H1 (cell line): ENCODE measurements at regions not wholly inside any gene's neighbourhood (a gene's known extent, or its start where the extent isn't known, plus 50 kb on each side); places are given as distances from the start of the nearest gene placed in this dataset.

ENCODE experiments used
- CTCF ChIA-PET: fragments of 300-600 bp; sonication (Branson Sonifier 250); formaldehyde crosslinking; loops from one replicate; lab custom pipeline; 2021; ENCODE audit not compliant: partially characterized antibody; lab: Charles Lee
- POLR2A ChIA-PET: fragments of 300-600 bp; sonication (Branson Sonifier 250); formaldehyde crosslinking; loops from one replicate; lab custom pipeline; 2021; ENCODE audit warnings: inconsistent platforms; ENCODE audit not compliant: partially characterized antibody; lab: Charles Lee
- DNase-seq, 2 experiments: peaks; one replicate each; pipeline versions ENCODE4 v3.0.0 to v3.0.0-alpha.2; 2010 to 2022; ENCODE audit warnings: low spot score in 2 of 2, low read depth in 1 of 2, mixed read lengths in 1 of 2
- FAIRE-seq: peaks from 2 replicates; lab custom pipeline; 2011; peaks lifted over from hg19 to GRCh38; lab: Jason Lieb, UNC
- H2AFZ ChIP-seq: 2 replicates; pipeline ENCODE4 v1.8.1; 2012; ENCODE audit warnings: low read length, inconsistent platforms
- H2AK5ac ChIP-seq: 2 replicates; pipeline ENCODE4 v1.6.1; 2013; ENCODE audit warnings: low read depth, low read length
- H2BK120ac ChIP-seq: replicated peaks from 2 replicates; pipeline ENCODE3; 2013; ENCODE audit warnings: low read depth, low read length, inconsistent platforms
- H2BK12ac ChIP-seq: 2 replicates; pipeline ENCODE4 v1.6.1; 2013; ENCODE audit warnings: low read depth, low read length
- H2BK15ac ChIP-seq: 2 replicates; pipeline ENCODE4 v1.6.1; 2013; ENCODE audit warnings: low read length
- H2BK20ac ChIP-seq: 2 replicates; pipeline ENCODE4 v1.6.1; 2013; ENCODE audit warnings: low read length
- H2BK5ac ChIP-seq: 2 replicates; pipeline ENCODE4 v1.6.1; 2013; ENCODE audit warnings: low read depth, low read length
- H3K14ac ChIP-seq: 2 replicates; pipeline ENCODE4 v1.6.1; 2013; ENCODE audit warnings: inconsistent platforms; ENCODE audit not compliant: insufficient read length
- H3K18ac ChIP-seq: 2 replicates; pipeline ENCODE4 v1.6.1; 2013; ENCODE audit warnings: low read length; ENCODE audit errors: extremely low read depth
- H3K23ac ChIP-seq: 2 replicates; pipeline ENCODE4 v1.6.1; 2013; ENCODE audit warnings: inconsistent platforms; ENCODE audit not compliant: insufficient read length
- H3K23me2 ChIP-seq: 2 replicates; pipeline ENCODE4 v1.6.1; 2013; ENCODE audit warnings: low read depth, low read length
- H3K27ac ChIP-seq: 2 replicates; pipeline ENCODE4 v1.6.1; 2011; ENCODE audit warnings: low read depth, low read length, inconsistent platforms
- H3K27me3 ChIP-seq, 4 experiments: replicated peaks in 1 of 4; 1 replicate in 1 of 4; 2 replicates in 3 of 4; pipeline versions ENCODE4 v1.6.1 to v1.8.1; 2011 to 2013; ENCODE audit warnings: low read length in 3 of 4, mild to moderate bottlenecking in 3 of 4, inconsistent platforms in 2 of 4, mixed read lengths in 2 of 4, moderate library complexity in 1 of 4; ENCODE audit not compliant: control insufficient read depth in 3 of 4, insufficient read depth in 3 of 4; ENCODE audit errors: extremely low read depth in 1 of 4
- H3K36me3 ChIP-seq, 4 experiments: 2 replicates each; pipeline versions ENCODE4 v1.6.1 to v1.8.1; 2011 to 2013; ENCODE audit warnings: mild to moderate bottlenecking in 4 of 4, low read length in 3 of 4, moderate library complexity in 2 of 4, control low read depth in 1 of 4, inconsistent platforms in 1 of 4; ENCODE audit not compliant: insufficient read depth in 4 of 4, control insufficient read depth in 2 of 4
- H3K4ac ChIP-seq: replicated peaks from 2 replicates; pipeline ENCODE3; 2013; ENCODE audit warnings: low read length, low read depth, mixed read lengths, inconsistent platforms; ENCODE audit not compliant: insufficient read length
- H3K4me1 ChIP-seq, 4 experiments: replicated peaks in 1 of 4; 1 replicate in 1 of 4; 2 replicates in 3 of 4; pipeline versions ENCODE4 v1.6.1 to v1.8.1; 2011 to 2013; ENCODE audit warnings: low read length in 3 of 4, inconsistent platforms in 2 of 4, mixed read lengths in 1 of 4; ENCODE audit not compliant: insufficient read depth in 4 of 4, control insufficient read depth in 3 of 4
- H3K4me2 ChIP-seq, 2 experiments: 2 replicates each; pipeline versions ENCODE4 v1.6.1 to v1.8.1; 2011 to 2013; ENCODE audit warnings: low read depth in 2 of 2, low read length in 2 of 2, control low read depth in 1 of 2, inconsistent platforms in 1 of 2, mild to moderate bottlenecking in 1 of 2; ENCODE audit not compliant: insufficient read depth in 1 of 2
- H3K4me3 ChIP-seq, 4 experiments: fragments of 200-600, 300-600 bp in 1 of 4; sonication (generic), shearing (Covaris generic), sonication (Bioruptor Twin) in 1 of 4; 2 replicates each; pipeline versions ENCODE4 v1.5.1 to v1.8.1; 2011 to 2016; ENCODE audit warnings: low read length in 4 of 4, low read depth in 3 of 4, control low read depth in 2 of 4, inconsistent platforms in 2 of 4, mild to moderate bottlenecking in 2 of 4, mixed read lengths in 1 of 4, moderate library complexity in 1 of 4; ENCODE audit not compliant: insufficient read depth in 2 of 4; ENCODE audit errors: extremely low read depth in 1 of 4
- H3K56ac ChIP-seq: replicated peaks from 2 replicates; pipeline ENCODE3; 2013; ENCODE audit warnings: low read depth, mild to moderate bottlenecking, mixed read lengths, low read length, inconsistent platforms; ENCODE audit not compliant: insufficient read length
- H3K79me1 ChIP-seq: 2 replicates; pipeline ENCODE4 v1.6.1; 2013; ENCODE audit warnings: low read depth, low read length, control low read depth
- H3K79me2 ChIP-seq, 2 experiments: 2 replicates each; pipeline versions ENCODE4 v1.6.1 to v1.8.1; 2012 to 2013; ENCODE audit warnings: low read length in 2 of 2, mild to moderate bottlenecking in 2 of 2, inconsistent platforms in 1 of 2; ENCODE audit not compliant: insufficient read depth in 2 of 2, control insufficient read depth in 1 of 2
- H3K9ac ChIP-seq, 4 experiments: replicated peaks in 1 of 4; 1 replicate in 1 of 4; 2 replicates in 3 of 4; pipeline versions ENCODE4 v1.6.1 to v1.8.1; 2011 to 2013; ENCODE audit warnings: low read depth in 3 of 4, low read length in 3 of 4, control low read depth in 2 of 4, mild to moderate bottlenecking in 2 of 4, moderate library complexity in 2 of 4, inconsistent platforms in 1 of 4; ENCODE audit errors: extremely low read depth in 1 of 4
- H3K9me3 ChIP-seq, 2 experiments: 2 replicates each; pipeline versions ENCODE4 v1.6.1 to v1.8.1; 2012 to 2013; ENCODE audit warnings: mild to moderate bottlenecking in 2 of 2, moderate library complexity in 2 of 2, control low read depth in 1 of 2, inconsistent platforms in 1 of 2, low read depth in 1 of 2, low read length in 1 of 2, mixed read lengths in 1 of 2; ENCODE audit not compliant: insufficient read depth in 2 of 2
- H4K20me1 ChIP-seq, 2 experiments: replicated peaks in 1 of 2; 2 replicates each; pipeline versions ENCODE3 to v1.8.1; 2011 to 2013; ENCODE audit warnings: inconsistent platforms in 2 of 2, low read length in 2 of 2, mild to moderate bottlenecking in 1 of 2; ENCODE audit not compliant: insufficient read depth in 2 of 2, control insufficient read depth in 1 of 2
- H4K5ac ChIP-seq: 2 replicates; pipeline ENCODE4 v1.6.1; 2013; ENCODE audit warnings: low read length, low read depth, mixed read lengths, inconsistent platforms; ENCODE audit not compliant: insufficient read length
- H4K8ac ChIP-seq: 2 replicates; pipeline ENCODE4 v1.8.0; 2013; ENCODE audit warnings: mild to moderate bottlenecking, moderate library complexity, low read length, inconsistent platforms; ENCODE audit not compliant: insufficient read depth; ENCODE audit errors: extremely low read depth
- H4K91ac ChIP-seq: replicated peaks from 2 replicates; pipeline ENCODE3; 2013; ENCODE audit warnings: low read length, mixed read lengths, inconsistent platforms; ENCODE audit not compliant: insufficient read length
- CHD1 ChIP-seq: IDR thresholded peaks from 2 replicates; pipeline ENCODE4 v1.6.1; 2012; ENCODE audit warnings: low read depth, low read length, improper control_type of control experiment
- CTBP2 ChIP-seq: IDR thresholded peaks from 2 replicates; pipeline ENCODE4 v1.7.0; 2011; ENCODE audit warnings: borderline replicate concordance, mild to moderate bottlenecking, moderate library complexity, mixed read lengths, low read length; ENCODE audit not compliant: insufficient read depth, insufficient read length
- EGR1 ChIP-seq: IDR thresholded peaks from 2 replicates; pipeline ENCODE4 v1.6.1; 2011; ENCODE audit warnings: low read depth, low read length, borderline replicate concordance
- KDM4A ChIP-seq: IDR thresholded peaks from one replicate; pipeline ENCODE4 v1.7.1; 2012; ENCODE audit warnings: low read depth, mild to moderate bottlenecking, moderate library complexity, low read length, inconsistent platforms; ENCODE audit not compliant: severe bottlenecking
- NRF1 ChIP-seq: IDR thresholded peaks from 2 replicates; pipeline ENCODE4 v1.6.1; 2011; ENCODE audit warnings: mild to moderate bottlenecking, low read depth, low read length, improper control_type of control experiment
- POLR2AphosphoS5 ChIP-seq: IDR thresholded peaks from 2 replicates; pipeline ENCODE4 v1.6.1; 2011; ENCODE audit warnings: low read depth, low read length
- TBP ChIP-seq: IDR thresholded peaks from 2 replicates; pipeline ENCODE4 v1.6.1; 2011; ENCODE audit warnings: low read depth, low read length, improper control_type of control experiment
- WGBS, 2 experiments: shearing (Covaris generic) in 1 of 2; methylation state at CpG; one replicate each; pipeline versions ENCODE4 v1.1.6 to v1.1.7; 2013 to 2015; ENCODE audit warnings: low lambda C conversion rate in 2 of 2, mixed read lengths in 2 of 2, inconsistent platforms in 1 of 2, low coverage in 1 of 2, missing lambda C conversion rate in 1 of 2; ENCODE audit not compliant: insufficient replicate concordance in 2 of 2, insufficient coverage in 1 of 2, insufficient read length in 1 of 2; ENCODE audit errors: extremely low coverage in 1 of 2, missing lambda C conversion rate in 1 of 2; 5-methylcytosine and 5-hydroxymethylcytosine counted together
- TF ChIP-seq, protein P1 (sequence below), 3 experiments: IDR thresholded peaks; 1 replicate in 2 of 3; 2 replicates in 1 of 3; pipeline versions ENCODE4 v1.5.1 to v1.6.1; 2011; ENCODE audit warnings: low read length in 3 of 3, mild to moderate bottlenecking in 3 of 3, inconsistent platforms in 2 of 3, low read depth in 1 of 3, moderate library complexity in 1 of 3; ENCODE audit not compliant: insufficient read depth in 1 of 3; ENCODE audit errors: control extremely low read depth in 1 of 3

DNA sequence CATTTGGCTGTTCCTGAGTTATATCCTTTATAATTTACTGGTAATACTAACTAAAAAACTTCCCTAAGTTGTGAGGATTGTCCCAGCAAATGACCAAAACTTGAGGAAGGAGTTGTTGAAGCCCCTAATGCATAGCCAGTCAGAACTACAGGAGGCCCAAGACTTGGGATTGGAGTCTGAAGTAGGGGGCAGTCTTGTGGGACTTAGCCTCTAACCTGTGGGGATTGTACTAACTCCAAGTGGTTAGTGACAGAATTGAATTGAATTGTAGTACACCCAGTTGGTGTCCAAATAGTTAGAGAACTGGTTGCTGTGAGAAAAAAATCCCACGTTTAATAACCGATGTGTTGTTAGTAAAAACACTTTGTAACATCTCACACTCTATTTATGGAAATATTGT, 1506.3 kb downstream of the ADGRL3 start:
- no peaks in the 10 kb centered on the region for H3K23me2 ChIP-seq
- H3K79me2 ChIP-seq = no peaks in the 10 kb centered on the region
- H3K4me1 ChIP-seq = no peaks in the 10 kb centered on the region
- no peak overlapping the region for H3K4me2 ChIP-seq
- H3K27me3 ChIP-seq = no peaks in the 10 kb centered on the region
- no peak overlapping the region for H4K5ac ChIP-seq
- no peak overlapping the region for H4K8ac ChIP-seq
- H3K36me3 ChIP-seq = no peaks in the 10 kb centered on the region
- DNase-seq (no peak), FAIRE-seq (no peak)
- no peak overlapping the region for H3K27ac ChIP-seq
- H2AK5ac ChIP-seq = no peak overlapping the region
- no peak overlapping the region for H3K4me3 ChIP-seq
- no peak overlapping the region for H3K14ac ChIP-seq
- H2BK120ac ChIP-seq = no peak overlapping the region
- H3K56ac ChIP-seq = no peak overlapping the region
- no peaks in the 10 kb centered on the region for H3K9me3 ChIP-seq
- TF ChIP-seq CHD1 (no peak), CTBP2 (no peak), NRF1 (no peak), EGR1 (no peak), KDM4A (no peak), TBP (no peak), POLR2AphosphoS5 (no peak)
- TF ChIP-seq, protein P1, sequence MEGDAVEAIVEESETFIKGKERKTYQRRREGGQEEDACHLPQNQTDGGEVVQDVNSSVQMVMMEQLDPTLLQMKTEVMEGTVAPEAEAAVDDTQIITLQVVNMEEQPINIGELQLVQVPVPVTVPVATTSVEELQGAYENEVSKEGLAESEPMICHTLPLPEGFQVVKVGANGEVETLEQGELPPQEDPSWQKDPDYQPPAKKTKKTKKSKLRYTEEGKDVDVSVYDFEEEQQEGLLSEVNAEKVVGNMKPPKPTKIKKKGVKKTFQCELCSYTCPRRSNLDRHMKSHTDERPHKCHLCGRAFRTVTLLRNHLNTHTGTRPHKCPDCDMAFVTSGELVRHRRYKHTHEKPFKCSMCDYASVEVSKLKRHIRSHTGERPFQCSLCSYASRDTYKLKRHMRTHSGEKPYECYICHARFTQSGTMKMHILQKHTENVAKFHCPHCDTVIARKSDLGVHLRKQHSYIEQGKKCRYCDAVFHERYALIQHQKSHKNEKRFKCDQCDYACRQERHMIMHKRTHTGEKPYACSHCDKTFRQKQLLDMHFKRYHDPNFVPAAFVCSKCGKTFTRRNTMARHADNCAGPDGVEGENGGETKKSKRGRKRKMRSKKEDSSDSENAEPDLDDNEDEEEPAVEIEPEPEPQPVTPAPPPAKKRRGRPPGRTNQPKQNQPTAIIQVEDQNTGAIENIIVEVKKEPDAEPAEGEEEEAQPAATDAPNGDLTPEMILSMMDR (IDR thresholded peaks at IDR 0.05; ENCODE audit: control extremely low read depth in 1 of 3, insufficient read depth in 1 of 3, low read depth in 1 of 3, low read length in 3 of 3) = peak in 1 of 3 experiments; percentile 31; a peak in 1 of 4 replicates
- no peak overlapping the region for H3K9ac ChIP-seq
- H4K91ac ChIP-seq = no peak overlapping the region
- no peak overlapping the region for H2AFZ ChIP-seq
- no peak overlapping the region for H2BK5ac ChIP-seq
- no peaks in the 10 kb centered on the region for H3K79me1 ChIP-seq
- ChIA-PET POLR2A (no interaction called here), CTCF (no interaction called here)
- H2BK20ac ChIP-seq = no peak overlapping the region
- no peak overlapping the region for H3K4ac ChIP-seq
- H3K18ac ChIP-seq = no peak overlapping the region
- H2BK15ac ChIP-seq = no peak overlapping the region
- H2BK12ac ChIP-seq = no peak overlapping the region
- no peak overlapping the region for H3K23ac ChIP-seq
- H4K20me1 ChIP-seq = no peaks in the 10 kb centered on the region
- 90% methylated on average over 2 of the region's 2 CpGs; no CpG with 5 or more reads in 1 of the 2 experiments for WGBS, 2 experiments
